Panc1 (cell line): ENCODE measurements at regions not wholly inside any gene's neighbourhood (a gene's known extent, or its start where the extent isn't known, plus 50 kb on each side); places are given as distances from the start of the nearest gene placed in this dataset.

Experiments used
- ATAC-seq: fragments of 200-7000 bp; cut with Tn5 transposase; 2 replicates; pipeline ENCODE4 v1.9.1; 2020; ENCODE audit warnings: mild to moderate bottlenecking, moderate library complexity
- BruUV-seq: library from RNA; stranded (reverse); fragments of 400-500 nt; replicated peaks from 2 replicates; lab custom pipeline; 2021; lab: Mats Ljungman, UMichigan
- CTCF ChIA-PET: fragments of 300-600 bp; sonication (Branson Sonifier 250); formaldehyde crosslinking; loops from one replicate; lab custom pipeline; 2022; ENCODE audit warnings: antibody characterized with exemption; lab: Charles Lee
- POLR2A ChIA-PET: fragments of 300-600 bp; sonication (Branson Sonifier 250); formaldehyde crosslinking; loops from one replicate; lab custom pipeline; 2022; ENCODE audit warnings: antibody characterized with exemption; lab: Charles Lee
- DNase-seq: peaks from one replicate; pipeline ENCODE4 v3.0.0-alpha.2; 2010; ENCODE audit warnings: low read depth, low spot score
- H3K27ac ChIP-seq: 2 replicates; pipeline ENCODE4 v1.5.1; 2011; ENCODE audit warnings: mild to moderate bottlenecking, low read length, inconsistent platforms
- H3K27me3 ChIP-seq: fragments of 200-500 bp; sonication (Bioruptor generic); 2 replicates; pipeline ENCODE4 v1.6.0; 2014; ENCODE audit warnings: low read length, inconsistent platforms; ENCODE audit not compliant: control insufficient read depth, insufficient read depth
- H3K36me3 ChIP-seq: fragments of 200-500 bp; sonication (Bioruptor generic); 2 replicates; pipeline ENCODE4 v1.5.1; 2014; ENCODE audit warnings: inconsistent platforms, mild to moderate bottlenecking, low read length, moderate library complexity; ENCODE audit not compliant: control insufficient read depth, insufficient read depth
- H3K4me1 ChIP-seq: 2 replicates; pipeline ENCODE4 v1.5.1; 2011; ENCODE audit warnings: inconsistent platforms, mild to moderate bottlenecking, low read length, moderate library complexity; ENCODE audit not compliant: control insufficient read depth, insufficient read depth
- H3K4me3 ChIP-seq, 2 experiments: 2 replicates each; pipeline ENCODE4 v1.5.1; 2011 to 2012; ENCODE audit warnings: low read depth in 2 of 2, low read length in 2 of 2, mild to moderate bottlenecking in 2 of 2, inconsistent platforms in 1 of 2, moderate library complexity in 1 of 2
- H3K9me3 ChIP-seq: fragments of 200-500 bp; sonication (Bioruptor generic); 2 replicates; pipeline ENCODE4 v1.5.1; 2014; ENCODE audit warnings: low read depth, mild to moderate bottlenecking, inconsistent platforms, low read length, moderate library complexity; ENCODE audit not compliant: control insufficient read depth, insufficient read depth
- CTCF ChIP-seq: fragments of 450-650 bp; IDR thresholded peaks from 2 replicates; pipeline ENCODE4 v1.5.1; 2017; ENCODE audit warnings: mild to moderate bottlenecking
- POLR2AphosphoS5 ChIP-seq: IDR thresholded peaks from 2 replicates; pipeline ENCODE4 v1.6.1; 2012; ENCODE audit warnings: mild to moderate bottlenecking, low read depth, low read length, moderate library complexity
- REST ChIP-seq, 2 experiments: IDR thresholded peaks; 2 replicates each; pipeline ENCODE4 v1.6.1; 2011 to 2012; ENCODE audit warnings: low read depth in 2 of 2, control low read depth in 1 of 2, low read length in 1 of 2, mild to moderate bottlenecking in 1 of 2, moderate library complexity in 1 of 2; ENCODE audit not compliant: insufficient read depth in 1 of 2
- SIN3A ChIP-seq: IDR thresholded peaks from 2 replicates; pipeline ENCODE4 v1.6.1; 2012; ENCODE audit warnings: low read depth, mild to moderate bottlenecking, low read length, moderate library complexity, borderline replicate concordance; ENCODE audit not compliant: insufficient read depth
- TCF7L2 ChIP-seq: IDR thresholded peaks from 2 replicates; pipeline ENCODE4 v1.6.1; 2011; ENCODE audit warnings: mild to moderate bottlenecking, low read depth, low read length, inconsistent platforms
- in situ Hi-C: cut with HindIII; loops from 2 replicates; pipeline ENCODE4 v1.10.0; 2016; ENCODE audit warnings: low sequenced_read_pairs, low pct_unique_long_range_greater_than_20kb
- intact Hi-C: fragments of 100-400 bp; cut with micrococcal nuclease; formaldehyde crosslinking; loops from one replicate; pipeline ENCODE4 v1.10.0; 2022; ENCODE audit not compliant: unreplicated experiment

GRCh38 chr12:85642808-85643207, 193.4 kb downstream of the RASSF9 start:
- TF ChIP-seq REST (IDR thresholded peaks at IDR 0.05; ENCODE audit: insufficient read depth in 1 of 2, low read depth in 2 of 2, low read length in 1 of 2) (no peak), CTCF (no peak), TCF7L2 (no peak), SIN3A (no peak), POLR2AphosphoS5 (no peak)
- no peaks in the 10 kb centered on the region for H3K27me3 ChIP-seq
- no TSS peak for BruUV-seq
- no peak overlapping the region for H3K27ac ChIP-seq
- H3K4me3 ChIP-seq = no peak overlapping the region
- H3K4me1 ChIP-seq = no peaks in the 10 kb centered on the region
- H3K9me3 ChIP-seq = no peaks in the 10 kb centered on the region
- DNase-seq (no peak), ATAC-seq (no peak)
- in situ Hi-C loops = no loop called here
- POLR2A ChIA-PET = no interaction called here
- H3K36me3 ChIP-seq = no peaks in the 10 kb centered on the region
- CTCF ChIA-PET = no interaction called here
- intact Hi-C loops = no loop called here

GRCh38 chr12:85644508-85644907, 191.7 kb downstream of the RASSF9 start:
- POLR2A ChIA-PET = no interaction called here
- H3K27me3 ChIP-seq = no peaks in the 10 kb centered on the region
- intact Hi-C loops = no loop called here
- CTCF ChIA-PET = no interaction called here
- no peak overlapping the region for H3K4me3 ChIP-seq
- TF ChIP-seq REST (IDR thresholded peaks at IDR 0.05; ENCODE audit: insufficient read depth in 1 of 2, low read depth in 2 of 2, low read length in 1 of 2) = no peak
- TF ChIP-seq SIN3A = no peak
- no peak for TF ChIP-seq POLR2AphosphoS5
- no peak for TF ChIP-seq TCF7L2
- TF ChIP-seq CTCF = no peak
- in situ Hi-C loops = no loop called here
- no peak overlapping the region for H3K27ac ChIP-seq
- no peaks in the 10 kb centered on the region for H3K9me3 ChIP-seq
- no peaks in the 10 kb centered on the region for H3K36me3 ChIP-seq
- ATAC-seq (no peak), DNase-seq (no peak)
- BruUV-seq = no TSS peak
- no peaks in the 10 kb centered on the region for H3K4me1 ChIP-seq
